SK-N-SH (cell line): ENCODE measurements at regions not wholly inside any gene's neighbourhood (a gene's known extent, or its start where the extent isn't known, plus 50 kb on each side); places are given as distances from the start of the nearest gene placed in this dataset.

Experiments used
- CTCF ChIA-PET: fragments of 300-600, 350-600 bp; formaldehyde crosslinking; extraction: SDS; loops from one replicate; lab custom pipeline; 2021; lab: Yijun Ruan, JAX
- POLR2A ChIA-PET: fragments of 350-600 bp; sonication (Branson Sonifier 250); formaldehyde crosslinking; extraction: SDS; loops from one replicate; lab custom pipeline; 2020; ENCODE audit warnings: antibody characterized with exemption, inconsistent platforms; lab: Yijun Ruan, JAX
- DNase-seq: peaks from one replicate; pipeline ENCODE4 v3.0.0; 2012
- H2AFZ ChIP-seq: fragments of 200-600 bp; sonication (generic); 2 replicates; pipeline ENCODE4 v1.8.1; 2016; ENCODE audit warnings: antibody characterized with exemption, mild to moderate bottlenecking, low read depth
- H3F3A ChIP-seq: fragments of 200-600 bp; sonication (generic); replicated peaks from 2 replicates; pipeline ENCODE3; 2016; ENCODE audit warnings: antibody characterized with exemption, mild to moderate bottlenecking; ENCODE audit not compliant: insufficient read depth
- H3K27ac ChIP-seq, 2 experiments: fragments of 200-500 bp in 1 of 2; fragments of 200-600 bp in 1 of 2; sonication (Bioruptor generic) in 1 of 2; sonication (generic), shearing (Covaris generic) in 1 of 2; 2 replicates each; pipeline versions ENCODE4 v1.5.1 to v1.6.1; 2014 to 2016; ENCODE audit warnings: low read depth in 2 of 2, inconsistent platforms in 1 of 2, low read length in 1 of 2, mild to moderate bottlenecking in 1 of 2, mixed read lengths in 1 of 2
- H3K27me3 ChIP-seq: fragments of 200-600 bp; sonication (generic), shearing (Covaris generic); 2 replicates; pipeline ENCODE4 v1.6.1; 2016; ENCODE audit warnings: mixed run types; ENCODE audit not compliant: insufficient read depth
- H3K36me3 ChIP-seq, 2 experiments: fragments of 200-500 bp in 1 of 2; fragments of 200-600 bp in 1 of 2; sonication (Bioruptor generic) in 1 of 2; sonication (generic) in 1 of 2; replicated peaks in 1 of 2; 2 replicates each; pipeline versions ENCODE3 to v1.5.1; 2014 to 2016; ENCODE audit warnings: low read length in 1 of 2, mild to moderate bottlenecking in 1 of 2; ENCODE audit not compliant: insufficient read depth in 2 of 2, control insufficient read depth in 1 of 2
- H3K4me1 ChIP-seq, 2 experiments: fragments of 200-500 bp in 1 of 2; fragments of 200-600 bp in 1 of 2; sonication (Bioruptor generic) in 1 of 2; sonication (generic), shearing (Covaris generic) in 1 of 2; 2 replicates each; pipeline versions ENCODE4 v1.5.1 to v1.6.1; 2014 to 2016; ENCODE audit warnings: low read depth in 1 of 2, low read length in 1 of 2, mixed run types in 1 of 2; ENCODE audit not compliant: insufficient read depth in 2 of 2, control insufficient read depth in 1 of 2
- H3K4me2 ChIP-seq: fragments of 200-600 bp; sonication (generic), shearing (Covaris generic); 2 replicates; pipeline ENCODE4 v1.6.1; 2017; ENCODE audit warnings: mixed run types
- H3K4me3 ChIP-seq, 2 experiments: fragments of 200-500 bp in 1 of 2; fragments of 200-600 bp in 1 of 2; sonication (Bioruptor generic) in 1 of 2; sonication (generic), shearing (Covaris generic) in 1 of 2; 2 replicates each; pipeline versions ENCODE4 v1.5.1 to v1.8.1; 2014 to 2016; ENCODE audit warnings: low read depth in 2 of 2, inconsistent platforms in 1 of 2, low read length in 1 of 2, mild to moderate bottlenecking in 1 of 2, mixed read lengths in 1 of 2, moderate library complexity in 1 of 2
- H3K79me2 ChIP-seq: fragments of 200-600 bp; sonication (generic); 2 replicates; pipeline ENCODE4 v1.8.1; 2017; ENCODE audit warnings: mild to moderate bottlenecking; ENCODE audit not compliant: insufficient read depth
- H3K9ac ChIP-seq: fragments of 200-600 bp; sonication (generic); 2 replicates; pipeline ENCODE4 v1.6.1; 2017; ENCODE audit warnings: mixed run types
- H3K9me2 ChIP-seq: fragments of 200-600 bp; sonication (generic); 2 replicates; pipeline ENCODE4 v1.6.1; 2017; ENCODE audit warnings: mixed run types
- H3K9me3 ChIP-seq: fragments of 200-600 bp; sonication (generic); 2 replicates; pipeline ENCODE4 v1.6.1; 2017; ENCODE audit warnings: mixed run types, mild to moderate bottlenecking, moderate library complexity
- H4K20me1 ChIP-seq: fragments of 200-600 bp; sonication (generic); 2 replicates; pipeline ENCODE4 v1.6.1; 2017; ENCODE audit warnings: mild to moderate bottlenecking, mixed run types; ENCODE audit not compliant: insufficient read depth
- EP300 ChIP-seq, 2 experiments: IDR thresholded peaks; 2 replicates each; pipeline versions ENCODE4 v1.4.0 to v1.6.1; 2012; ENCODE audit warnings: borderline replicate concordance in 1 of 2, low read depth in 1 of 2, low read length in 1 of 2
- EZH2phosphoT487 ChIP-seq: fragments of 200-600 bp; sonication (generic); IDR thresholded peaks from 2 replicates; pipeline ENCODE4 v1.6.1; 2017; ENCODE audit warnings: low read depth, mixed run types, mild to moderate bottlenecking, antibody characterized with exemption, moderate library complexity, borderline replicate concordance
- FOSL2 ChIP-seq: IDR thresholded peaks from 2 replicates; pipeline ENCODE4 v1.4.0; 2012; ENCODE audit warnings: low read depth, mild to moderate bottlenecking, moderate library complexity, borderline replicate concordance
- FOXM1 ChIP-seq: IDR thresholded peaks from 2 replicates; pipeline ENCODE4 v1.4.0; 2012; ENCODE audit warnings: low read depth, mild to moderate bottlenecking
- IRF3 ChIP-seq: fragments of 150-350 bp; IDR thresholded peaks from 2 replicates; pipeline ENCODE4 v1.6.1; 2016; ENCODE audit warnings: mild to moderate bottlenecking, low read depth, low read length
- JUND ChIP-seq: IDR thresholded peaks from 2 replicates; pipeline ENCODE4 v1.4.0; 2012
- MXI1 ChIP-seq: IDR thresholded peaks from 2 replicates; pipeline ENCODE4 v1.6.1; 2012; ENCODE audit warnings: mild to moderate bottlenecking, low read depth, low read length, improper control_type of control experiment
- NFIC ChIP-seq: IDR thresholded peaks from 2 replicates; pipeline ENCODE4 v1.4.0; 2012; ENCODE audit warnings: borderline replicate concordance
- RAD21 ChIP-seq: IDR thresholded peaks from 2 replicates; pipeline ENCODE4 v1.6.1; 2012; ENCODE audit warnings: mild to moderate bottlenecking, low read length
- RCOR1 ChIP-seq: fragments of 150-350 bp; IDR thresholded peaks from 2 replicates; pipeline ENCODE4 v1.6.1; 2017; ENCODE audit warnings: antibody characterized with exemption, low read length
- RFX5 ChIP-seq: IDR thresholded peaks from 2 replicates; pipeline ENCODE4 v1.6.1; 2012; ENCODE audit warnings: mild to moderate bottlenecking, improper control_type of control experiment, low read length
- RXRA ChIP-seq: IDR thresholded peaks from 2 replicates; pipeline ENCODE4 v1.4.0; 2012; ENCODE audit warnings: low read depth, mild to moderate bottlenecking, borderline replicate concordance
- SMC3 ChIP-seq: IDR thresholded peaks from 2 replicates; pipeline ENCODE4 v1.6.1; 2012; ENCODE audit warnings: low read depth, low read length, improper control_type of control experiment
- USF1 ChIP-seq: IDR thresholded peaks from 2 replicates; pipeline ENCODE4 v1.4.0; 2012; ENCODE audit warnings: low read depth, borderline replicate concordance
- USF2 ChIP-seq: fragments of 150-350 bp; IDR thresholded peaks from 2 replicates; pipeline ENCODE4 v1.6.1; 2017; ENCODE audit warnings: antibody characterized with exemption, low read length, low read depth, borderline replicate concordance
- YY1 ChIP-seq: IDR thresholded peaks from 2 replicates; pipeline ENCODE4 v1.4.0; 2012; ENCODE audit warnings: low read depth, mild to moderate bottlenecking
- whole genome bisulfite sequencing: methylation state at CpG from one replicate; pipeline ENCODE4 v1.1.6; 2017; ENCODE audit warnings: low lambda C conversion rate; 5-methylcytosine and 5-hydroxymethylcytosine counted together
- TF ChIP-seq, protein P1 (sequence below): IDR thresholded peaks from 2 replicates; pipeline ENCODE4; 2012
- TF ChIP-seq, protein P2 (sequence below): IDR thresholded peaks from 2 replicates; pipeline ENCODE4 v1.6.1; 2012; ENCODE audit warnings: mild to moderate bottlenecking, low read depth, low read length, moderate library complexity

DNA sequence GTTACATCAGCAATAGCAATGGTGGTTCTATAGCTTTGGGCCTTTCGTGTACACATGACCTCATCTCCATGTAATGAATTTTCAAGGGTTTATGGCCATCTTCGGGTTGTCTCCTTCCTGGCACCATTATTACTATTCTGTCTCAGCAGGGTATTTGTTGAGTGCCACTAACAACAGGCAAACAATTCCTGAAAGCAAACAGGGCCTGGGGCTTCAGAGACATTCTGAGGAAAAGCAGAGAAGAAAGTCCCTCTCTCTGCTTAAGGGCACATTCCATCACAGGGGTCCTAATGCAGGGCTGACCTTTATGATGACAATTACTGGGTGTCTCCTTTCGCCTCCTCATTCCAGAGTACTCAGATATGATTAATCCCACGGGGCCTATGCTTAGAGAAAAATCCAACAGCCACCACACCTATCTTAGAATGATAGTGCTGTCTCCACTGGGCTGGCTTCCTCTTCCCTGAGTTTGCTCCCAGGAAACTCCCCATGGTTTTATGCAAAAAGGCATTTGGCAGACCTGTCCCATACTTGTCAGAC, 540.2 kb upstream of the ZNF462 start:
- Histone ChIP-seq H3K27ac (no peak overlapping the region), H2AFZ (no peak overlapping the region), H3K4me3 (no peak overlapping the region), H3K4me2 (no peak overlapping the region), H3K9me3 (no peaks in the 10 kb centered on the region), H3K79me2 (no peaks in the 10 kb centered on the region), H3K36me3 (no peaks in the 10 kb centered on the region), H3K4me1 (no peaks in the 10 kb centered on the region), H3K27me3 (no peaks in the 10 kb centered on the region), H4K20me1 (no peaks in the 10 kb centered on the region), H3F3A (no peaks in the 10 kb centered on the region), H3K9ac (no peak overlapping the region), H3K9me2 (no peaks in the 10 kb centered on the region; the same call in 1 of the 2 replicates)
- WGBS, result 6% methylated on average over 4 of the region's 4 CpGs
- POLR2A ChIA-PET, result no interaction called here
- CTCF ChIA-PET, result no interaction called here
- DNase-seq, result no peak
- TF ChIP-seq NFIC, result no peak
- no peak for TF ChIP-seq USF1
- TF ChIP-seq RXRA, result no peak
- TF ChIP-seq, protein P1, sequence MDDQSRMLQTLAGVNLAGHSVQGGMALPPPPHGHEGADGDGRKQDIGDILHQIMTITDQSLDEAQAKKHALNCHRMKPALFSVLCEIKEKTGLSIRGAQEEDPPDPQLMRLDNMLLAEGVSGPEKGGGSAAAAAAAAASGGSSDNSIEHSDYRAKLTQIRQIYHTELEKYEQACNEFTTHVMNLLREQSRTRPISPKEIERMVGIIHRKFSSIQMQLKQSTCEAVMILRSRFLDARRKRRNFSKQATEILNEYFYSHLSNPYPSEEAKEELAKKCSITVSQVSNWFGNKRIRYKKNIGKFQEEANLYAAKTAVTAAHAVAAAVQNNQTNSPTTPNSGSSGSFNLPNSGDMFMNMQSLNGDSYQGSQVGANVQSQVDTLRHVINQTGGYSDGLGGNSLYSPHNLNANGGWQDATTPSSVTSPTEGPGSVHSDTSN, result no peak
- TF ChIP-seq RFX5, result no peak
- TF ChIP-seq EZH2phosphoT487, result no peak
- TF ChIP-seq RCOR1, result no peak
- no peak for TF ChIP-seq JUND
- TF ChIP-seq MXI1, result no peak
- no peak for TF ChIP-seq IRF3
- TF ChIP-seq, all 33 proteins: peak for 0

- H4K20me1 ChIP-seq, result no peaks in the 10 kb centered on the region
- DNase-seq, result no peak
- no peaks in the 10 kb centered on the region for H3K4me1 ChIP-seq
- H3K27me3 ChIP-seq, result no peaks in the 10 kb centered on the region
- no peaks in the 10 kb centered on the region; the same call in 1 of the 2 replicates for H3K9me2 ChIP-seq
- H3K4me3 ChIP-seq, result no peak overlapping the region
- no peak overlapping the region for H2AFZ ChIP-seq
- no peaks in the 10 kb centered on the region for H3K36me3 ChIP-seq
- H3K9me3 ChIP-seq, result no peaks in the 10 kb centered on the region
- POLR2A ChIA-PET, result no interaction called here
- H3F3A ChIP-seq, result no peaks in the 10 kb centered on the region
- no peak overlapping the region for H3K9ac ChIP-seq
- CTCF ChIA-PET, result no interaction called here
- H3K4me2 ChIP-seq, result no peak overlapping the region
- WGBS, result 48% methylated on average over 10 of the region's 10 CpGs
- H3K79me2 ChIP-seq, result no peaks in the 10 kb centered on the region
- no peak overlapping the region for H3K27ac ChIP-seq
- TF ChIP-seq, protein P2, sequence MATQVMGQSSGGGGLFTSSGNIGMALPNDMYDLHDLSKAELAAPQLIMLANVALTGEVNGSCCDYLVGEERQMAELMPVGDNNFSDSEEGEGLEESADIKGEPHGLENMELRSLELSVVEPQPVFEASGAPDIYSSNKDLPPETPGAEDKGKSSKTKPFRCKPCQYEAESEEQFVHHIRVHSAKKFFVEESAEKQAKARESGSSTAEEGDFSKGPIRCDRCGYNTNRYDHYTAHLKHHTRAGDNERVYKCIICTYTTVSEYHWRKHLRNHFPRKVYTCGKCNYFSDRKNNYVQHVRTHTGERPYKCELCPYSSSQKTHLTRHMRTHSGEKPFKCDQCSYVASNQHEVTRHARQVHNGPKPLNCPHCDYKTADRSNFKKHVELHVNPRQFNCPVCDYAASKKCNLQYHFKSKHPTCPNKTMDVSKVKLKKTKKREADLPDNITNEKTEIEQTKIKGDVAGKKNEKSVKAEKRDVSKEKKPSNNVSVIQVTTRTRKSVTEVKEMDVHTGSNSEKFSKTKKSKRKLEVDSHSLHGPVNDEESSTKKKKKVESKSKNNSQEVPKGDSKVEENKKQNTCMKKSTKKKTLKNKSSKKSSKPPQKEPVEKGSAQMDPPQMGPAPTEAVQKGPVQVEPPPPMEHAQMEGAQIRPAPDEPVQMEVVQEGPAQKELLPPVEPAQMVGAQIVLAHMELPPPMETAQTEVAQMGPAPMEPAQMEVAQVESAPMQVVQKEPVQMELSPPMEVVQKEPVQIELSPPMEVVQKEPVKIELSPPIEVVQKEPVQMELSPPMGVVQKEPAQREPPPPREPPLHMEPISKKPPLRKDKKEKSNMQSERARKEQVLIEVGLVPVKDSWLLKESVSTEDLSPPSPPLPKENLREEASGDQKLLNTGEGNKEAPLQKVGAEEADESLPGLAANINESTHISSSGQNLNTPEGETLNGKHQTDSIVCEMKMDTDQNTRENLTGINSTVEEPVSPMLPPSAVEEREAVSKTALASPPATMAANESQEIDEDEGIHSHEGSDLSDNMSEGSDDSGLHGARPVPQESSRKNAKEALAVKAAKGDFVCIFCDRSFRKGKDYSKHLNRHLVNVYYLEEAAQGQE, result no peak
- TF ChIP-seq EP300 (IDR thresholded peaks at IDR 0.05; ENCODE audit: borderline replicate concordance in 1 of 2, low read depth in 1 of 2, low read length in 1 of 2) (no peak), RCOR1 (no peak), MXI1 (no peak), RAD21 (no peak), FOXM1 (no peak), RXRA (no peak), SMC3 (no peak), USF2 (no peak), YY1 (no peak), FOSL2 (no peak), EZH2phosphoT487 (no peak)
- TF ChIP-seq, protein P1, result no peak
Observed at GRCh38 chr9:106324053-106324585, 538.8 kb upstream of the ZNF462 start.
